Body of pancreas (tissue), 4 donors: ENCODE measurements at regions not wholly inside any gene's neighbourhood (a gene's known extent, or its start where the extent isn't known, plus 50 kb on each side); places are given as distances from the start of the nearest gene placed in this dataset.

Experiments used
- ATAC-seq: fragments of 150-250 bp; one replicate; pipeline ENCODE4 v1.9.1; 2016
- DNase-seq, 4 donors: peaks; one replicate each; pipeline ENCODE4 v3.0.0-alpha.2; 2019
- H3K27ac ChIP-seq, 4 donors: fragments of 200-600 bp; sonication (generic); 1 replicate in 3 of 4; 2 replicates in 1 of 4; pipeline versions ENCODE4 v1.5.1 to v1.6.1; 2016 to 2019; ENCODE audit warnings: mild to moderate bottlenecking in 1 of 4, mixed read lengths in 1 of 4, moderate library complexity in 1 of 4
- H3K27me3 ChIP-seq, 2 donors: fragments of 200-600 bp; sonication (generic); one replicate each; pipeline ENCODE4 v1.6.0; 2016; ENCODE audit warnings: mild to moderate bottlenecking in 1 of 2
- H3K36me3 ChIP-seq, 2 donors: fragments of 200-600 bp; sonication (generic); replicated peaks in 1 of 2; 2 replicates each; pipeline ENCODE4 v1.5.1; 2016; ENCODE audit warnings: low read depth in 2 of 2; ENCODE audit not compliant: insufficient read depth in 1 of 2
- H3K4me1 ChIP-seq: fragments of 200-600 bp; sonication (generic); one replicate; pipeline ENCODE4 v1.6.0; 2016
- H3K4me3 ChIP-seq, 2 donors: fragments of 200-600 bp; sonication (generic); 1 replicate in 1 of 2; 2 replicates in 1 of 2; pipeline ENCODE4 v1.5.1; 2016 to 2019
- H3K9me3 ChIP-seq, 3 donors: fragments of 200-600 bp; sonication (generic); 1 replicate in 2 of 3; 2 replicates in 1 of 3; pipeline ENCODE4 v1.5.1; 2016
- CTCF ChIP-seq, 7 experiments: fragments of 450-650 bp in 4 of 7; fragments of 200-600 bp in 3 of 7; sonication (generic) in 3 of 7; IDR thresholded peaks; one replicate each; pipeline ENCODE4 v1.5.1; 2016 to 2019; ENCODE audit warnings: antibody characterized with exemption in 7 of 7
- POLR2A ChIP-seq, 3 donors: fragments of 450-650 bp; IDR thresholded peaks; one replicate each; pipeline ENCODE4 v1.6.1; 2016; ENCODE audit warnings: antibody characterized with exemption in 3 of 3, mild to moderate bottlenecking in 2 of 3
- WGBS, 2 donors: methylation state at CpG; one replicate each; pipeline ENCODE4 v1.1.5; 2017; 5-methylcytosine and 5-hydroxymethylcytosine counted together
- intact Hi-C: fragments of 100-400 bp; cut with DNase I; formaldehyde crosslinking; loops from one replicate; pipeline ENCODE4 v1.15.1; 2023

- 81 to 86% methylated on average over 2 of the region's 2 CpGs for WGBS, 2 donors
- no peak for TF ChIP-seq POLR2A (IDR thresholded peaks at IDR 0.05)
- TF ChIP-seq CTCF (IDR thresholded peaks at IDR 0.05): no peak
- intact Hi-C loops: no loop called here
- Histone ChIP-seq H3K27me3 (no peaks in the 10 kb centered on the region), H3K4me1 (no peaks in the 10 kb centered on the region), H3K9me3 (no peaks in the 10 kb centered on the region), H3K4me3 (no peak overlapping the region), H3K36me3 (no peaks in the 10 kb centered on the region), H3K27ac (no peak overlapping the region)
- no peak for ATAC-seq
- no peak for DNase-seq
Measured at GRCh38 chr17:63071797-63072196, 105.8 kb downstream of the TANC2 start.

GRCh38 chr17:63075969-63076368 lies 109.9 kb downstream of the TANC2 start:
- no peaks in the 10 kb centered on the region for H3K9me3 ChIP-seq
- DNase-seq: no peak
- no peak overlapping the region for H3K4me3 ChIP-seq
- WGBS, 2 donors: 79 to 80% methylated on average over 1 of the region's 1 CpG
- TF ChIP-seq POLR2A (IDR thresholded peaks at IDR 0.05): no peak
- no peak for TF ChIP-seq CTCF (IDR thresholded peaks at IDR 0.05)
- no peaks in the 10 kb centered on the region for H3K27me3 ChIP-seq
- no peaks in the 10 kb centered on the region for H3K36me3 ChIP-seq
- H3K27ac ChIP-seq: no peak overlapping the region
- no peaks in the 10 kb centered on the region for H3K4me1 ChIP-seq
- intact Hi-C loops: no loop called here
- no peak for ATAC-seq

- H3K9me3 ChIP-seq: no peaks in the 10 kb centered on the region
- H3K4me3 ChIP-seq: no peak overlapping the region
- intact Hi-C loops: no loop called here
- H3K27ac ChIP-seq: no peak overlapping the region
- no peaks in the 10 kb centered on the region for H3K36me3 ChIP-seq
- H3K4me1 ChIP-seq: no peaks in the 10 kb centered on the region
- ATAC-seq (no peak), DNase-seq (no peak)
- WGBS, 2 donors: 73 to 77% methylated on average over 3 of the region's 3 CpGs
- H3K27me3 ChIP-seq: no peaks in the 10 kb centered on the region
- no peak for TF ChIP-seq POLR2A (IDR thresholded peaks at IDR 0.05)
- no peak for TF ChIP-seq CTCF (IDR thresholded peaks at IDR 0.05)
Measured at GRCh38 chr17:63078707-63079106, 112.7 kb downstream of the TANC2 start.

GRCh38 chr17:63082273-63082861 lies 116.3 kb downstream of the TANC2 start:
- peak; percentile 4 to 40 (median 36) for TF ChIP-seq CTCF (IDR thresholded peaks at IDR 0.05)
- no peak for TF ChIP-seq POLR2A (IDR thresholded peaks at IDR 0.05)
- ATAC-seq: no peak

GRCh38 chr17:63082952-63083351 lies 116.9 kb downstream of the TANC2 start:
- ATAC-seq: no peak
- no peak for DNase-seq
- H3K36me3 ChIP-seq: no peaks in the 10 kb centered on the region
- intact Hi-C loops: no loop called here
- TF ChIP-seq CTCF (IDR thresholded peaks at IDR 0.05) (no peak), POLR2A (IDR thresholded peaks at IDR 0.05) (no peak)
- 81 to 100% methylated on average over 1 of the region's 1 CpG for WGBS, 2 donors
- H3K27me3 ChIP-seq: no peaks in the 10 kb centered on the region
- no peak overlapping the region for H3K27ac ChIP-seq
- H3K4me3 ChIP-seq: no peak overlapping the region
- no peaks in the 10 kb centered on the region for H3K9me3 ChIP-seq
- H3K4me1 ChIP-seq: no peaks in the 10 kb centered on the region

More at GRCh38 chr17:63082273-63082861, 116.3 kb downstream of the TANC2 start:
- no peak for DNase-seq
- Histone ChIP-seq H3K27me3 (no peaks in the 10 kb centered on the region), H3K36me3 (no peaks in the 10 kb centered on the region), H3K27ac (no peak overlapping the region), H3K4me1 (no peaks in the 10 kb centered on the region), H3K9me3 (no peaks in the 10 kb centered on the region), H3K4me3 (no peak overlapping the region)
- intact Hi-C loops: no loop called here
- 60 to 84% methylated on average over 2 of the region's 2 CpGs for WGBS, 2 donors
